ENCODE measurements at regions not wholly inside any gene's neighbourhood (a gene's known extent, or its start where the extent isn't known, plus 50 kb on each side); places are given as distances from the start of the nearest gene placed in this dataset.

DNA sequence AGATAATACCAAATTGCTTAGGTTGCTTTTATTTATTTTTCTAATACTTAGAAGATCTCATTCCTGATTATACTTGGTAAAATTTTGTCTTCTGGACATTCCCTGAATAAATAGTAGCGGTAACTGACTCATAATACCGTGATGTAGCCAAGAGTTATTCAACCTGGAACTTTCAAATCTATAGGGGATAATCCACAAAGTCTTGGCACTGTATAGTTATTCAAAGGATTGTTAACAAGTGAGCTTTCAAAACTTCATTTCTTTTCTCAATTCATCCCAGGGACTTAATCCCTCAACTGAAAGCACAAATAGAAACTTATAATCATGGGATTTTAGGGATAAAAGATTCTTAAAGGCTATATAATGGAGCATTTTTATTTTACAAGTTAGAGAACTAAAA, 1383.3 kb downstream of the FAM133A start:
- TF ChIP-seq EP300 (IDR thresholded peaks at IDR 0.05; ENCODE audit: borderline replicate concordance in 1 of 2, low read depth in 2 of 2, low read length in 2 of 2) (no peak), CBX5 (IDR thresholded peaks at IDR 0.05; ENCODE audit: low read depth, low read length) (no peak), GTF2F1 (IDR thresholded peaks at IDR 0.05; ENCODE audit: borderline replicate concordance, low read depth, low read length) (no peak), ZNF274 (IDR thresholded peaks at IDR 0.05; ENCODE audit: borderline replicate concordance, extremely low read depth, low read length) (no peak), EZH2 (IDR thresholded peaks at IDR 0.05; ENCODE audit: low read depth, low read length, severe bottlenecking) (no peak), CTBP2 (IDR thresholded peaks at IDR 0.05; ENCODE audit: borderline replicate concordance, insufficient read depth, insufficient read length, low read length) (no peak), KDM1A (IDR thresholded peaks at IDR 0.05; ENCODE audit: borderline replicate concordance, low read length) (no peak), POLR2A (IDR thresholded peaks at IDR 0.05; ENCODE audit: control extremely low read depth in 1 of 2, low read depth in 2 of 2, low read length in 2 of 2) (no peak), TAF1 (IDR thresholded peaks at IDR 0.05; ENCODE audit: low read depth, low read length) (no peak), YY1 (IDR thresholded peaks at IDR 0.05; ENCODE audit: low read depth, low read length) (no peak), POLR2AphosphoS5 (IDR thresholded peaks at IDR 0.05; ENCODE audit: low read depth, low read length) (no peak)
- TF ChIP-seq, protein P1, sequence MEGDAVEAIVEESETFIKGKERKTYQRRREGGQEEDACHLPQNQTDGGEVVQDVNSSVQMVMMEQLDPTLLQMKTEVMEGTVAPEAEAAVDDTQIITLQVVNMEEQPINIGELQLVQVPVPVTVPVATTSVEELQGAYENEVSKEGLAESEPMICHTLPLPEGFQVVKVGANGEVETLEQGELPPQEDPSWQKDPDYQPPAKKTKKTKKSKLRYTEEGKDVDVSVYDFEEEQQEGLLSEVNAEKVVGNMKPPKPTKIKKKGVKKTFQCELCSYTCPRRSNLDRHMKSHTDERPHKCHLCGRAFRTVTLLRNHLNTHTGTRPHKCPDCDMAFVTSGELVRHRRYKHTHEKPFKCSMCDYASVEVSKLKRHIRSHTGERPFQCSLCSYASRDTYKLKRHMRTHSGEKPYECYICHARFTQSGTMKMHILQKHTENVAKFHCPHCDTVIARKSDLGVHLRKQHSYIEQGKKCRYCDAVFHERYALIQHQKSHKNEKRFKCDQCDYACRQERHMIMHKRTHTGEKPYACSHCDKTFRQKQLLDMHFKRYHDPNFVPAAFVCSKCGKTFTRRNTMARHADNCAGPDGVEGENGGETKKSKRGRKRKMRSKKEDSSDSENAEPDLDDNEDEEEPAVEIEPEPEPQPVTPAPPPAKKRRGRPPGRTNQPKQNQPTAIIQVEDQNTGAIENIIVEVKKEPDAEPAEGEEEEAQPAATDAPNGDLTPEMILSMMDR (IDR thresholded peaks at IDR 0.05; ENCODE audit: control extremely low read depth in 1 of 3, insufficient read depth in 1 of 3, low read depth in 1 of 3, low read length in 3 of 3): no peak

All from H1 (cell line).